ENCODE measurements at regions not wholly inside any gene's neighbourhood (a gene's known extent, or its start where the extent isn't known, plus 50 kb on each side); places are given as distances from the start of the nearest gene placed in this dataset.

- no peak overlapping the region for H2AFZ ChIP-seq (ENCODE audit: low read length)
- H3K9me2 ChIP-seq (replicated peaks; ENCODE audit: low read depth, low read length), result no peaks in the 10 kb centered on the region
- H3K79me2 ChIP-seq (ENCODE audit: insufficient read depth, low read length), result no peaks in the 10 kb centered on the region
- no peak overlapping the region for H3K4me3 ChIP-seq (ENCODE audit: low read length, poor library complexity, severe bottlenecking)
- H4K20me1 ChIP-seq (ENCODE audit: insufficient read depth, low read length, poor library complexity, severe bottlenecking), result no peaks in the 10 kb centered on the region
- no peak for TF ChIP-seq EZH2phosphoT487 (IDR thresholded peaks at IDR 0.05; ENCODE audit: borderline replicate concordance)
- TF ChIP-seq, protein P1, sequence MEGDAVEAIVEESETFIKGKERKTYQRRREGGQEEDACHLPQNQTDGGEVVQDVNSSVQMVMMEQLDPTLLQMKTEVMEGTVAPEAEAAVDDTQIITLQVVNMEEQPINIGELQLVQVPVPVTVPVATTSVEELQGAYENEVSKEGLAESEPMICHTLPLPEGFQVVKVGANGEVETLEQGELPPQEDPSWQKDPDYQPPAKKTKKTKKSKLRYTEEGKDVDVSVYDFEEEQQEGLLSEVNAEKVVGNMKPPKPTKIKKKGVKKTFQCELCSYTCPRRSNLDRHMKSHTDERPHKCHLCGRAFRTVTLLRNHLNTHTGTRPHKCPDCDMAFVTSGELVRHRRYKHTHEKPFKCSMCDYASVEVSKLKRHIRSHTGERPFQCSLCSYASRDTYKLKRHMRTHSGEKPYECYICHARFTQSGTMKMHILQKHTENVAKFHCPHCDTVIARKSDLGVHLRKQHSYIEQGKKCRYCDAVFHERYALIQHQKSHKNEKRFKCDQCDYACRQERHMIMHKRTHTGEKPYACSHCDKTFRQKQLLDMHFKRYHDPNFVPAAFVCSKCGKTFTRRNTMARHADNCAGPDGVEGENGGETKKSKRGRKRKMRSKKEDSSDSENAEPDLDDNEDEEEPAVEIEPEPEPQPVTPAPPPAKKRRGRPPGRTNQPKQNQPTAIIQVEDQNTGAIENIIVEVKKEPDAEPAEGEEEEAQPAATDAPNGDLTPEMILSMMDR (conservative IDR thresholded peaks at IDR 0.05; ENCODE audit: low read length), result no peak
- H3K9ac ChIP-seq (ENCODE audit: low read depth, low read length, poor library complexity, severe bottlenecking), result no peak overlapping the region
- H3F3A ChIP-seq (ENCODE audit: low read depth), result no peaks in the 10 kb centered on the region
- no peak overlapping the region for H3K4me2 ChIP-seq (ENCODE audit: low read depth, low read length, poor library complexity, severe bottlenecking)
- no peaks in the 10 kb centered on the region for H3K9me3 ChIP-seq (ENCODE audit: insufficient read depth, low read depth, low read length)
- H3K27me3 ChIP-seq (ENCODE audit: insufficient read depth, low read length, poor library complexity, severe bottlenecking), result no peaks in the 10 kb centered on the region
- H3K36me3 ChIP-seq (ENCODE audit: insufficient read depth, low read length), result no peaks in the 10 kb centered on the region
- H3K4me1 ChIP-seq (ENCODE audit: insufficient read depth, low read length, poor library complexity, severe bottlenecking), result no peaks in the 10 kb centered on the region
Measured at GRCh38 chr7:40969641-40970040, 733.2 kb downstream of the INHBA start.

DNA sequence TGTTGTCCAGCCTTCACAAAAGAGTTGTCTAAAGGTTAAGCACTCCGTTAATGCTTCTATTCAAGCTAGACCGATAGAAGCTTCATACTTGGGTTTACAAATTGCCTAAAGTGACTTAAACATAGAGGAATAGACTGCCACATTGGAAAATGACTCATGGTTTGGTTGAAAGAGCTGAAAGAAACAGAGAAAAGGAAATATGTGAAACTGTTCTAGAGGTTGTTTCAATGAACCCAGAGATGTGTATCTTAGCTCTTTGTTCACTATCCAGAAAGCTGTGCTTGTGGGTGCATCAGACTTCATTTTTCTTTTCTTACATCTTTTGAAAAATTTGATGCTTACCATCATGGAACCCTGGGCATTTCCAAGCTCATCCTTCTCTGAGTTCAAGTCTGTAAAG is 736.2 kb downstream of the INHBA start:
- Histone ChIP-seq H3K36me3 (ENCODE audit: insufficient read depth, low read length) (no peaks in the 10 kb centered on the region), H3K4me3 (ENCODE audit: low read length, poor library complexity, severe bottlenecking) (no peak overlapping the region), H3F3A (ENCODE audit: low read depth) (no peaks in the 10 kb centered on the region), H3K79me2 (ENCODE audit: insufficient read depth, low read length) (no peaks in the 10 kb centered on the region), H3K4me1 (ENCODE audit: insufficient read depth, low read length, poor library complexity, severe bottlenecking) (no peaks in the 10 kb centered on the region), H3K9ac (ENCODE audit: low read depth, low read length, poor library complexity, severe bottlenecking) (no peak overlapping the region), H4K20me1 (ENCODE audit: insufficient read depth, low read length, poor library complexity, severe bottlenecking) (no peaks in the 10 kb centered on the region), H3K9me3 (ENCODE audit: insufficient read depth, low read depth, low read length) (no peaks in the 10 kb centered on the region), H3K9me2 (replicated peaks; ENCODE audit: low read depth, low read length) (no peaks in the 10 kb centered on the region), H3K27me3 (ENCODE audit: insufficient read depth, low read length, poor library complexity, severe bottlenecking) (no peaks in the 10 kb centered on the region), H3K4me2 (ENCODE audit: low read depth, low read length, poor library complexity, severe bottlenecking) (no peak overlapping the region), H2AFZ (ENCODE audit: low read length) (no peak overlapping the region)
- TF ChIP-seq EZH2phosphoT487 (IDR thresholded peaks at IDR 0.05; ENCODE audit: borderline replicate concordance), result no peak
- TF ChIP-seq, protein P1 (conservative IDR thresholded peaks at IDR 0.05; ENCODE audit: low read length), result no peak

GRCh38 chr7:40965774-40966173 is 737.1 kb downstream of the INHBA start:
- TF ChIP-seq, protein P1 (conservative IDR thresholded peaks at IDR 0.05; ENCODE audit: low read length), result no peak
- no peak for TF ChIP-seq EZH2phosphoT487 (IDR thresholded peaks at IDR 0.05; ENCODE audit: borderline replicate concordance)
- no peaks in the 10 kb centered on the region for H3F3A ChIP-seq (ENCODE audit: low read depth)
- H3K9ac ChIP-seq (ENCODE audit: low read depth, low read length, poor library complexity, severe bottlenecking), result no peak overlapping the region
- H3K9me3 ChIP-seq (ENCODE audit: insufficient read depth, low read depth, low read length), result no peaks in the 10 kb centered on the region
- H3K27me3 ChIP-seq (ENCODE audit: insufficient read depth, low read length, poor library complexity, severe bottlenecking), result no peaks in the 10 kb centered on the region
- H3K79me2 ChIP-seq (ENCODE audit: insufficient read depth, low read length), result no peaks in the 10 kb centered on the region
- H4K20me1 ChIP-seq (ENCODE audit: insufficient read depth, low read length, poor library complexity, severe bottlenecking), result no peaks in the 10 kb centered on the region
- H3K4me2 ChIP-seq (ENCODE audit: low read depth, low read length, poor library complexity, severe bottlenecking), result no peak overlapping the region
- no peaks in the 10 kb centered on the region for H3K9me2 ChIP-seq (replicated peaks; ENCODE audit: low read depth, low read length)
- H2AFZ ChIP-seq (ENCODE audit: low read length), result no peak overlapping the region
- no peak overlapping the region for H3K4me3 ChIP-seq (ENCODE audit: low read length, poor library complexity, severe bottlenecking)
- no peaks in the 10 kb centered on the region for H3K36me3 ChIP-seq (ENCODE audit: insufficient read depth, low read length)
- H3K4me1 ChIP-seq (ENCODE audit: insufficient read depth, low read length, poor library complexity, severe bottlenecking), result no peaks in the 10 kb centered on the region
